ENCODE measurements at regions not wholly inside any gene's neighbourhood (a gene's known extent, or its start where the extent isn't known, plus 50 kb on each side); places are given as distances from the start of the nearest gene placed in this dataset.

DNA sequence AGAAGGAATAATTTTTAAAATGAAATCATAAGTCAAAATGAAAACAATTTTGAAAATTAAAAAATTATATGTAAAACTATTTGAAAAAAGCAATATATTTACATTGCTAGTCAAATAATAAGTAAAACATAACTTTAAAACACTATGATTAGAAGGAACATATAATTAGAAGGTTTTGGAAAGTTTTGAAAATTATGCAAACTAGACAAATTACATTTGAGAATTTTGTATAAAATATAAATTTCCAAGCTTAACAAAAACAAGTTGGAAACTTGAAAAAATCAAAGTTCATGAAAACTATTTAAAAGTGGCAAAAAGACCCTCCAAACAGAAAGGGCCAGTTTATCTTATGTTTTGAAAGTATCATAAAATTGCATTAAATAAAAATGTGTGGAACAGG lies 67.6 kb upstream of the TLL1 start:
- H3F3A ChIP-seq (ENCODE audit: low read depth): no peaks in the 10 kb centered on the region
- no peaks in the 10 kb centered on the region for H3K9me3 Mint-ChIP-seq
- no peak overlapping the region for H3K4me3 ChIP-seq
- no peaks in the 10 kb centered on the region for H3K4me1 ChIP-seq
- no peaks in the 10 kb centered on the region for H3K9me3 ChIP-seq (ENCODE audit: low read depth)
- H3K4me3 Mint-ChIP-seq: no peak overlapping the region
- no peaks in the 10 kb centered on the region for H3K36me3 Mint-ChIP-seq
- H4K20me1 ChIP-seq (ENCODE audit: low read depth): no peaks in the 10 kb centered on the region
- H2AFZ ChIP-seq (replicated peaks): no peak overlapping the region
- no peak overlapping the region for H3K27ac ChIP-seq
- no peak overlapping the region for H3K4me2 ChIP-seq
- H3K79me2 ChIP-seq (ENCODE audit: low read depth): no peaks in the 10 kb centered on the region
- H3K4me1 Mint-ChIP-seq: no peaks in the 10 kb centered on the region
- H3K27ac Mint-ChIP-seq: no peak overlapping the region
- H3K36me3 ChIP-seq: no peaks in the 10 kb centered on the region
- H3K27me3 Mint-ChIP-seq (ENCODE audit: insufficient read depth, low read depth): no peaks in the 10 kb centered on the region
- H3K9ac ChIP-seq: no peak overlapping the region
- DNase-seq (ENCODE audit: low spot score): no peak
- TF ChIP-seq EZH2 (IDR thresholded peaks at IDR 0.05) (no peak), EZH2phosphoT487 (IDR thresholded peaks at IDR 0.05) (no peak), CTCF (IDR thresholded peaks at IDR 0.05) (no peak)
- H3K27me3 ChIP-seq: no peaks in the 10 kb centered on the region

GRCh38 chr4:165806613-165807012 lies 66.4 kb upstream of the TLL1 start:
- H3K27me3 ChIP-seq: no peaks in the 10 kb centered on the region
- no peaks in the 10 kb centered on the region for H3K36me3 ChIP-seq
- no peak for DNase-seq (ENCODE audit: low spot score)
- no peaks in the 10 kb centered on the region for H4K20me1 ChIP-seq (ENCODE audit: low read depth)
- H3K79me2 ChIP-seq (ENCODE audit: low read depth): no peaks in the 10 kb centered on the region
- Mint-ChIP-seq H3K4me3 (no peak overlapping the region), H3K36me3 (no peaks in the 10 kb centered on the region), H3K4me1 (no peaks in the 10 kb centered on the region), H3K9me3 (no peaks in the 10 kb centered on the region), H3K27me3 (ENCODE audit: insufficient read depth, low read depth) (no peaks in the 10 kb centered on the region), H3K27ac (no peak overlapping the region)
- H3K9me3 ChIP-seq (ENCODE audit: low read depth): no peaks in the 10 kb centered on the region
- H3K4me1 ChIP-seq: no peaks in the 10 kb centered on the region
- H3K9ac ChIP-seq: no peak overlapping the region
- H3F3A ChIP-seq (ENCODE audit: low read depth): no peaks in the 10 kb centered on the region
- no peak overlapping the region for H2AFZ ChIP-seq (replicated peaks)
- H3K4me3 ChIP-seq: no peak overlapping the region
- TF ChIP-seq EZH2phosphoT487 (IDR thresholded peaks at IDR 0.05) (no peak), CTCF (IDR thresholded peaks at IDR 0.05) (no peak), EZH2 (IDR thresholded peaks at IDR 0.05) (no peak)
- H3K27ac ChIP-seq: no peak overlapping the region
- no peak overlapping the region for H3K4me2 ChIP-seq

- no peaks in the 10 kb centered on the region for H3K36me3 Mint-ChIP-seq
- Histone ChIP-seq H3K4me1 (no peaks in the 10 kb centered on the region), H3K9ac (no peak overlapping the region), H3K79me2 (ENCODE audit: low read depth) (no peaks in the 10 kb centered on the region), H3K27me3 (no peaks in the 10 kb centered on the region), H3K4me3 (no peak overlapping the region), H3K36me3 (no peaks in the 10 kb centered on the region), H2AFZ (replicated peaks) (no peak overlapping the region), H3K27ac (no peak overlapping the region), H3F3A (ENCODE audit: low read depth) (no peaks in the 10 kb centered on the region), H3K9me3 (ENCODE audit: low read depth) (no peaks in the 10 kb centered on the region), H4K20me1 (ENCODE audit: low read depth) (no peaks in the 10 kb centered on the region), H3K4me2 (no peak overlapping the region)
- H3K9me3 Mint-ChIP-seq: no peaks in the 10 kb centered on the region
- DNase-seq (ENCODE audit: low spot score): no peak
- TF ChIP-seq EZH2 (IDR thresholded peaks at IDR 0.05) (no peak), EZH2phosphoT487 (IDR thresholded peaks at IDR 0.05) (no peak), CTCF (IDR thresholded peaks at IDR 0.05) (no peak)
- H3K27me3 Mint-ChIP-seq (ENCODE audit: insufficient read depth, low read depth): no peaks in the 10 kb centered on the region
- H3K27ac Mint-ChIP-seq: no peak overlapping the region
- no peak overlapping the region for H3K4me3 Mint-ChIP-seq
- no peaks in the 10 kb centered on the region for H3K4me1 Mint-ChIP-seq
Measured at GRCh38 chr4:165810726-165811125, 62.3 kb upstream of the TLL1 start.

GRCh38 chr4:165813606-165814005 lies 59.4 kb upstream of the TLL1 start:
- Histone ChIP-seq H3F3A (ENCODE audit: low read depth) (no peaks in the 10 kb centered on the region), H3K4me3 (no peak overlapping the region), H3K27me3 (no peaks in the 10 kb centered on the region), H2AFZ (replicated peaks) (no peak overlapping the region), H3K9me3 (ENCODE audit: low read depth) (no peaks in the 10 kb centered on the region), H3K79me2 (ENCODE audit: low read depth) (no peaks in the 10 kb centered on the region), H3K27ac (no peak overlapping the region), H3K36me3 (no peaks in the 10 kb centered on the region), H4K20me1 (ENCODE audit: low read depth) (no peaks in the 10 kb centered on the region), H3K4me1 (no peaks in the 10 kb centered on the region), H3K4me2 (no peak overlapping the region), H3K9ac (no peak overlapping the region)
- H3K27me3 Mint-ChIP-seq (ENCODE audit: insufficient read depth, low read depth): no peaks in the 10 kb centered on the region
- no peak overlapping the region for H3K4me3 Mint-ChIP-seq
- no peak for DNase-seq (ENCODE audit: low spot score)
- no peaks in the 10 kb centered on the region for H3K4me1 Mint-ChIP-seq
- no peak overlapping the region for H3K27ac Mint-ChIP-seq
- H3K9me3 Mint-ChIP-seq: no peaks in the 10 kb centered on the region
- TF ChIP-seq EZH2phosphoT487 (IDR thresholded peaks at IDR 0.05): no peak
- no peak for TF ChIP-seq EZH2 (IDR thresholded peaks at IDR 0.05)
- no peak for TF ChIP-seq CTCF (IDR thresholded peaks at IDR 0.05)
- no peaks in the 10 kb centered on the region for H3K36me3 Mint-ChIP-seq
